Erythroblast (primary cell): ENCODE measurements at regions not wholly inside any gene's neighbourhood (a gene's known extent, or its start where the extent isn't known, plus 50 kb on each side); places are given as distances from the start of the nearest gene placed in this dataset.

Experiments used
- GATA1 ChIP-seq: IDR thresholded peaks from 2 replicates; pipeline ENCODE4 v1.6.1; 2011; ENCODE audit warnings: low read depth, mild to moderate bottlenecking, control low read depth, low read length, moderate library complexity
- POLR2A ChIP-seq: IDR thresholded peaks from 2 replicates; pipeline ENCODE4 v1.6.1; 2011; ENCODE audit warnings: mild to moderate bottlenecking, low read length

- TF ChIP-seq POLR2A (no peak), GATA1 (no peak)
These were observed 86.1 kb upstream of the FZD10 start for GRCh38 chr12:130076126-130076525.
